Psoas muscle (tissue), 7 donors: ENCODE measurements at regions not wholly inside any gene's neighbourhood (a gene's known extent, or its start where the extent isn't known, plus 50 kb on each side); places are given as distances from the start of the nearest gene placed in this dataset.

Experiments used
- ATAC-seq, 4 donors: fragments of 200-7000 bp; cut with Tn5 transposase; one replicate each; pipeline ENCODE4 v1.9.1; 2020; ENCODE audit warnings: moderate library complexity in 3 of 4, mild to moderate bottlenecking in 2 of 4
- DNase-seq, 2 donors: peaks; one replicate each; pipeline ENCODE4 v3.0.0-alpha.2; 2020
- H3K27ac ChIP-seq: fragments of 200-600 bp; one replicate; pipeline ENCODE4 v1.8.0; 2022
- H3K27me3 ChIP-seq, 3 donors: fragments of 200-600 bp in 1 of 3; one replicate each; pipeline versions ENCODE4 v1.6.1 to v1.8.0; 2013 to 2022; ENCODE audit warnings: low read length in 2 of 3, mild to moderate bottlenecking in 2 of 3, moderate library complexity in 1 of 3; ENCODE audit not compliant: insufficient read depth in 3 of 3
- H3K36me3 ChIP-seq, 2 donors: fragments of 200-600 bp in 1 of 2; one replicate each; pipeline versions ENCODE4 v1.6.1 to v1.8.0; 2013 to 2022; ENCODE audit warnings: low read depth in 1 of 2, mild to moderate bottlenecking in 1 of 2, moderate library complexity in 1 of 2; ENCODE audit not compliant: insufficient read depth in 1 of 2
- H3K4me1 ChIP-seq: fragments of 200-600 bp; one replicate; pipeline ENCODE4 v1.8.0; 2022
- H3K4me3 ChIP-seq: fragments of 200-600 bp; one replicate; pipeline ENCODE4 v1.8.0; 2022; ENCODE audit warnings: mild to moderate bottlenecking
- H3K9me3 ChIP-seq: fragments of 200-600 bp; one replicate; pipeline ENCODE4 v1.8.0; 2022
- WGBS, 3 donors: extraction: QIAGEN DNeasy Blood & Tissue Kit; methylation state at CpG; one replicate each; pipeline versions ENCODE4 v1.1.6 to v1.1.7; 2013; 5-methylcytosine and 5-hydroxymethylcytosine counted together
- intact Hi-C, 2 donors: fragments of 100-400 bp; cut with DNase I; formaldehyde crosslinking; loops; one replicate each; pipeline versions ENCODE4 v1.11.0 to v1.14.2; 2022
- TF ChIP-seq, protein P1 (sequence below): fragments of 200-600 bp; IDR thresholded peaks from one replicate; pipeline ENCODE4 v1.8.0; 2022; ENCODE audit warnings: antibody characterized with exemption
- donor health status: healthy with polysubstance abuse.
- donor health status: DM: no; HTN: no; CAD: no; lungs with moderate emphysema.
- donor health status: Bipolar disorder and iron deficiency.
- donor health status: healthy.
- donor health status: DM: yes; HTN: yes; CAD: no.
- donor health status: DM: no; HTN: no; CAD: no.
- donor health status: DM: yes; HTN: yes; CAD: no.

- H3K4me1 ChIP-seq, result no peaks in the 10 kb centered on the region
- H3K27me3 ChIP-seq, result no peaks in the 10 kb centered on the region
- H3K36me3 ChIP-seq, result no peaks in the 10 kb centered on the region
- DNase-seq (peak in 1 of 2 donors; percentile 51), ATAC-seq (no peak)
- 57 to 60% (median 57%) methylated on average over 15 of the region's 15 CpGs for WGBS, 3 donors
- no peaks in the 10 kb centered on the region for H3K9me3 ChIP-seq
- no peak overlapping the region for H3K27ac ChIP-seq
- TF ChIP-seq, protein P1, sequence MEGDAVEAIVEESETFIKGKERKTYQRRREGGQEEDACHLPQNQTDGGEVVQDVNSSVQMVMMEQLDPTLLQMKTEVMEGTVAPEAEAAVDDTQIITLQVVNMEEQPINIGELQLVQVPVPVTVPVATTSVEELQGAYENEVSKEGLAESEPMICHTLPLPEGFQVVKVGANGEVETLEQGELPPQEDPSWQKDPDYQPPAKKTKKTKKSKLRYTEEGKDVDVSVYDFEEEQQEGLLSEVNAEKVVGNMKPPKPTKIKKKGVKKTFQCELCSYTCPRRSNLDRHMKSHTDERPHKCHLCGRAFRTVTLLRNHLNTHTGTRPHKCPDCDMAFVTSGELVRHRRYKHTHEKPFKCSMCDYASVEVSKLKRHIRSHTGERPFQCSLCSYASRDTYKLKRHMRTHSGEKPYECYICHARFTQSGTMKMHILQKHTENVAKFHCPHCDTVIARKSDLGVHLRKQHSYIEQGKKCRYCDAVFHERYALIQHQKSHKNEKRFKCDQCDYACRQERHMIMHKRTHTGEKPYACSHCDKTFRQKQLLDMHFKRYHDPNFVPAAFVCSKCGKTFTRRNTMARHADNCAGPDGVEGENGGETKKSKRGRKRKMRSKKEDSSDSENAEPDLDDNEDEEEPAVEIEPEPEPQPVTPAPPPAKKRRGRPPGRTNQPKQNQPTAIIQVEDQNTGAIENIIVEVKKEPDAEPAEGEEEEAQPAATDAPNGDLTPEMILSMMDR, result peak; percentile 17
- no peak overlapping the region for H3K4me3 ChIP-seq
- intact Hi-C loops, result no loop called here
Measured at GRCh38 chr1:238252033-238252802, 361.5 kb upstream of the ZP4 start.

DNA sequence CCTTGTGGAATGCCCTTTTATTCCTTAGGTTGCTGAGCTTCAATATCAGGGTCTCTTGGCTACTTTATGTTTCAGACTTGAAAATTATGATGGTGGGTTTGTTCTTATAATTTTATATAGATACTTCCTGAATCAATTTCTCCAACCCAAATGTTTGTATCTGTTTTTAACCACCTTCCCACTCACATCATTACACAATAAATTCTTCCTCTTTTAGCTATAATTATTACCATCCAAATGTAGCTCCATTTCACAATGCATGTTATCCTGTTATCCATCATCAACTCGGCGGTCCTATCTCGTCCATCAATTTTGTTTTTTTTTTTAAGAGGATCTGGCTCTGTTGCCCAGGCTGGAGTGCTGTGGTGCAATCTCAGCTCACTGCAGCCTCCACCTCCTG is 357.6 kb upstream of the ZP4 start:
- H3K9me3 ChIP-seq, result no peaks in the 10 kb centered on the region
- intact Hi-C loops, result no loop called here
- H3K27me3 ChIP-seq, result no peaks in the 10 kb centered on the region
- ATAC-seq, result no peak
- no peak overlapping the region for H3K4me3 ChIP-seq
- 83 to 91% (median 85%) methylated on average over 3 of the region's 3 CpGs for WGBS, 3 donors
- H3K36me3 ChIP-seq, result no peaks in the 10 kb centered on the region
- H3K27ac ChIP-seq, result no peak overlapping the region
- no peak for DNase-seq
- no peaks in the 10 kb centered on the region for H3K4me1 ChIP-seq
- TF ChIP-seq, protein P1, result no peak

GRCh38 chr1:238242181-238242580 is 351.5 kb upstream of the ZP4 start:
- TF ChIP-seq, protein P1, result no peak
- Histone ChIP-seq H3K36me3 (no peaks in the 10 kb centered on the region), H3K27ac (no peak overlapping the region), H3K4me1 (no peaks in the 10 kb centered on the region), H3K9me3 (no peaks in the 10 kb centered on the region), H3K4me3 (no peak overlapping the region), H3K27me3 (no peaks in the 10 kb centered on the region)
- ATAC-seq, result no peak
- WGBS, 3 donors, result 68 to 71% (median 70%) methylated on average over 1 of the region's 1 CpG
- intact Hi-C loops, result no loop called here
- DNase-seq, result no peak

DNA sequence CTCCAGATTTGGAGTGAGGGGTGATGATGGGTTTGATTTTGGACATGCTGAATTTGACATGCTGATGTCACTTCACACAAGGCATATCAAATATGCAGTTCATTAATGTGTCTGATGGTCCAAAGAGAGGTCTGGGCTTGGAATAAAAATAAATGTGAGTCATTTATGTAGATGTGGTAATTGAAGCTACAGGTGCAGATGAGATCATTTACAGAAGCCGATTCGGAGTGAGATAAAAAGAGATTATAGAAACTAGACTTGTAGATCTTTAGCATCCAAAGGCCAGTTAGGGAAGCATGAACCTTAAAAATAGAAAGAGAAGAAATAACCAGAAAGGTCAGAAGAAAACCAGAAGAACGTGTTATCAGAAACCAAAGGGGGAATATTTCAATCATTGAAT is 350.9 kb upstream of the ZP4 start:
- Histone ChIP-seq H3K27me3 (no peaks in the 10 kb centered on the region), H3K27ac (no peak overlapping the region), H3K36me3 (no peaks in the 10 kb centered on the region), H3K4me3 (no peak overlapping the region), H3K9me3 (no peaks in the 10 kb centered on the region), H3K4me1 (no peaks in the 10 kb centered on the region)
- intact Hi-C loops, result no loop called here
- WGBS, 3 donors, result 39 to 53% (median 48%) methylated on average over 3 of the region's 3 CpGs
- TF ChIP-seq, protein P1, result no peak
- no peak for ATAC-seq
- DNase-seq, result no peak

DNA sequence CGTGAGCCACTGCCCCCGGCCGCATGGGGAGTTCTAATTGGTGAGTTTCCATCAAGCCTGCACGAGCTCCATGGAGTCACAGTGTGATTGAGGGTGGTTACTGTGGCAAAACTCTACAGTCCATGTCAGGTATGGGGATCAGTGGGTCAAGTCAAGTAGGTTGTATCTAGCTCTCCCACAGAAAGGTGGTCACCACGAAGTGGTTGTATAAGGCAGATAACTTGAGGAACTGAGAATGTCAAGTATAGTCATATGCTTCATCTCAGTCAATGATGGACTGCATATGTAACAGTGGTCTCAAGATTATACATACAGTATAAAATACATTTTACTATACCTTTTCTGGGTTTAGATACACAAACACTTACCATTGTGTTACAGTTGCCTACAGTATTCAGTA is 348.6 kb upstream of the ZP4 start:
- TF ChIP-seq, protein P1, result no peak
- Histone ChIP-seq H3K27me3 (peaks cover 0 to 1% (median 0%) of the 10 kb centered on the region in 3 donors), H3K27ac (no peak overlapping the region), H3K9me3 (no peaks in the 10 kb centered on the region), H3K36me3 (no peaks in the 10 kb centered on the region), H3K4me1 (no peaks in the 10 kb centered on the region), H3K4me3 (no peak overlapping the region)
- no peak for ATAC-seq
- no peak for DNase-seq
- 92 to 96% (median 93%) methylated on average over 5 of the region's 5 CpGs for WGBS, 3 donors
- intact Hi-C loops, result no loop called here
